GM20000 (cell line): ENCODE measurements at regions not wholly inside any gene's neighbourhood (a gene's known extent, or its start where the extent isn't known, plus 50 kb on each side); places are given as distances from the start of the nearest gene placed in this dataset.
"Not testable (repeated sequence)": the region's sequence is repeated elsewhere in the genome, so short reads cannot be mapped to it uniquely, and the experiment has no call there.

Experiments
- DNase-seq: peaks from one replicate; pipeline ENCODE4 v3.0.0; 2012; ENCODE audit warnings: low spot score
- TF ChIP-seq, protein P1 (sequence below): IDR thresholded peaks from 2 replicates; pipeline ENCODE4 v1.5.1; 2012; ENCODE audit warnings: mild to moderate bottlenecking, control low read depth; ENCODE audit errors: extremely low read depth, missing control alignments

DNA sequence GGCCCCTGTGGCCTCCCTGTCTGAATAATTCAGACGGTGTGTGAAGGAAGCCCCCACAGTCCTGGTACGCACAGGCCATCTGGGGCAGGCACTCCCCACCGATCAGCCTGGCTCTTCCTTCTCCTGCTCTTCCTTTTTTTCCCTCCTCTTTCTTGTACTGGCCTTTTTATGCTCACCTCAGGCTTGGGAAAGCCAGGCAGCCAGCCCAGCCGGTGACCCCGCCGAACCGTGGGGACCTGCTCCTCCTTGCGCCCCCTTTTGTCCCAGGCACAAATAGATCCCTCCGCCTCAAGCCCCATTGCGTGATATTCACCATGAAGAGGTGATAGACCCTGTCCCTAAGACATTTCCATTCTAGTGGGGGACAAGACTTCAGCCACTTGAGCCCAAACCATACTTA, 80.2 kb upstream of the BRD7 start:
- no peak for DNase-seq
- TF ChIP-seq, protein P1, sequence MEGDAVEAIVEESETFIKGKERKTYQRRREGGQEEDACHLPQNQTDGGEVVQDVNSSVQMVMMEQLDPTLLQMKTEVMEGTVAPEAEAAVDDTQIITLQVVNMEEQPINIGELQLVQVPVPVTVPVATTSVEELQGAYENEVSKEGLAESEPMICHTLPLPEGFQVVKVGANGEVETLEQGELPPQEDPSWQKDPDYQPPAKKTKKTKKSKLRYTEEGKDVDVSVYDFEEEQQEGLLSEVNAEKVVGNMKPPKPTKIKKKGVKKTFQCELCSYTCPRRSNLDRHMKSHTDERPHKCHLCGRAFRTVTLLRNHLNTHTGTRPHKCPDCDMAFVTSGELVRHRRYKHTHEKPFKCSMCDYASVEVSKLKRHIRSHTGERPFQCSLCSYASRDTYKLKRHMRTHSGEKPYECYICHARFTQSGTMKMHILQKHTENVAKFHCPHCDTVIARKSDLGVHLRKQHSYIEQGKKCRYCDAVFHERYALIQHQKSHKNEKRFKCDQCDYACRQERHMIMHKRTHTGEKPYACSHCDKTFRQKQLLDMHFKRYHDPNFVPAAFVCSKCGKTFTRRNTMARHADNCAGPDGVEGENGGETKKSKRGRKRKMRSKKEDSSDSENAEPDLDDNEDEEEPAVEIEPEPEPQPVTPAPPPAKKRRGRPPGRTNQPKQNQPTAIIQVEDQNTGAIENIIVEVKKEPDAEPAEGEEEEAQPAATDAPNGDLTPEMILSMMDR: no peak

- DNase-seq: no peak
Observed at GRCh38 chr16:50448522-50448921, 79.7 kb upstream of the BRD7 start.

GRCh38 chr16:50447386-50447785, 78.6 kb upstream of the BRD7 start:
- DNase-seq: not testable (repeated sequence)

More at GRCh38 chr16:50448522-50448921, 79.7 kb upstream of the BRD7 start:
- TF ChIP-seq, protein P1: no peak

- TF ChIP-seq, protein P1: no peak
- DNase-seq: no peak
Observed at GRCh38 chr16:50446861-50447260, 78.1 kb upstream of the BRD7 start.

DNA sequence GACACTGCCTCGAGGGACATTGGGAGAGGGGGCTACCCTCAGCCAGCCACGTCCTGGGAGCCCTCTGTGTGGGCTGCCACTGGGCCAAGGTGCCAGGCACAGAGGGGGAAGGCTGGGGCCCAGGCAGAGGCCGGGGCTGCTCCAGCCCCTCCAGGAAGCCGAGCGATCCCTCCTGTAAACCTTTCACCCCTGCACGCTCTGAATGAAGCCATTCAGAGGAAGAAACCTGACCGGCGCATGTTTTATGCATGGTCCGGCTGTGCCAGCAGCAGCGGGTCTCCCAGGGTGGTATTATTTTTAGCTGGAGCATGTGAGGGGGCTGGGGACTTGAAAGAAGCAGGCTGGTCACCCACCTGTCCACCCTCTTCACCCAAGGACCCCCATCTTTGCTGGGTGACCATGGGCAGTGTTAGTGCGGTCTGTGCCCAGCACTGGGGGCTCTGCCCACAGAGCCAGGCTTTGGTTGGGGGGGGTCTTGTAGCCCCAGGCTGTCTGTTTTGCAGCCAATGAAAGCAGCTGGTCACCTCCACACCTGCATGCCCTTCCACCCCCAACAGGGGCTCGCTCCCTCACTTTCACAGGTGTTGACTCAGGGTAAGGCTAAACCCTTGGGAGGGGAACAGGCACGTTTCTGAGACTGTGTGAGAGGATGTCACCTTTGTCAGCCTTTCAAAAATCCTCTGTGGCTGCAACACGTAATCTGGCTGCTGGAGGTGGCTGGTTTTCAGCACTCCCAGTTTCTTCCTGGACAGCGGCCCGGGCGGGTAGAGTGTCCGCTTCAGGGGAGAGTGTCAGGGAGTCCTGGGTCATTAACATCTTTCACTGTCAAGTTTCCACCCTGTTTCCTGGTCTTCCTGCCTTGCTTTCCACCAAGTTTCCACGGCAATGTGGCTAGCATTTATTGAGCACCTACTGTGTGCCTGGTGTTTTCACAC, 77.1 kb upstream of the BRD7 start:
- TF ChIP-seq, protein P1: no peak
- DNase-seq: no peak

DNA sequence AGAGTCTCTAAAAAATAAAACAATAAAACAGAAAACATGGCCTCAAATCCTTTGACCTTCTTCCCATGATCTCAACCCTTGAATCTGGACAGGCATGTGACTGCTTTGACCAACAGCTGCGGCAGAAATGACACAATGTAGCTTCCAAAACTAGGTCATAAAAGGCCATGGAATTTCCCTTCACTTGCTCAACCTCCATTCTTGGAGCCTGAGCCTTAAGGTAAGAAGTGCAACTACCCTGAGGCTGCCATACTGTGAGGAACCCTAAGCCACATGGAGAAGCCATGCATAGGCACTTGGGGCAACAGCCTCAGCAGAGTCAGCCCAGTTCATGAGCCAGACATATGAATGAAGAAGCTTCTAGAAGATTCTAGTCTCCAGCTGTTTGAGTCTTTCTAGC, 75.7 kb upstream of the BRD7 start:
- no peak for DNase-seq

GRCh38 chr16:50442221-50442620, 73.4 kb upstream of the BRD7 start:
- no peak for DNase-seq
- TF ChIP-seq, protein P1: no peak

More for the DNA sequence above, 75.7 kb upstream of the BRD7 start:
- TF ChIP-seq, protein P1: no peak
